Retinal pigment epithelial cell (primary cell): ENCODE measurements at regions not wholly inside any gene's neighbourhood (a gene's known extent, or its start where the extent isn't known, plus 50 kb on each side); places are given as distances from the start of the nearest gene placed in this dataset.

ENCODE experiments used
- DNase-seq: peaks from one replicate; pipeline ENCODE4 v3.0.0-alpha.2; 2010; ENCODE audit warnings: low read depth
- H3K4me3 ChIP-seq: 2 replicates; pipeline ENCODE4 v1.5.1; 2011; ENCODE audit warnings: mild to moderate bottlenecking, low read length, control low read depth, moderate library complexity
- TF ChIP-seq, protein P1 (sequence below): conservative IDR thresholded peaks from 2 replicates; pipeline ENCODE4 v1.5.1; 2011; ENCODE audit warnings: low read depth, low read length, control low read depth, inconsistent platforms

DNA sequence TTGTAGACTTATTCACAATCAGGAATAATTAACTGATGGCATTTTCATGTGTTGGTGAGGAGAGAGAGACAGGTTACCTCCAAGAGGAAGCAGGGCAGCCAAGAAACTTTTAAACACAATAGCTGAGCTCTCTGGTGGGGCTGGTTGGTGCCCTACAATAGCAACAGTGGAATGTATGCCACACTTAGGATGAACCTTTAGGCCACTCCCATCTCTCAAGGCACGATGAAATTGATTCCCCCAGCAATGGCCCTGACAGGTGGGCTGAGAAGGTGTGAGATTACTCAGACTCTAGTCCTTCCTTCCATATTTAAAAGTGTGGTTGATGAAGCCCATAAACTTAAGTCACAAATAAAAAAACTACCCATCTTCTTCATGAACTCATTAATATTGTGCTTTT is 219.4 kb upstream of the CYRIA start:
- DNase-seq = no peak
- TF ChIP-seq, protein P1, sequence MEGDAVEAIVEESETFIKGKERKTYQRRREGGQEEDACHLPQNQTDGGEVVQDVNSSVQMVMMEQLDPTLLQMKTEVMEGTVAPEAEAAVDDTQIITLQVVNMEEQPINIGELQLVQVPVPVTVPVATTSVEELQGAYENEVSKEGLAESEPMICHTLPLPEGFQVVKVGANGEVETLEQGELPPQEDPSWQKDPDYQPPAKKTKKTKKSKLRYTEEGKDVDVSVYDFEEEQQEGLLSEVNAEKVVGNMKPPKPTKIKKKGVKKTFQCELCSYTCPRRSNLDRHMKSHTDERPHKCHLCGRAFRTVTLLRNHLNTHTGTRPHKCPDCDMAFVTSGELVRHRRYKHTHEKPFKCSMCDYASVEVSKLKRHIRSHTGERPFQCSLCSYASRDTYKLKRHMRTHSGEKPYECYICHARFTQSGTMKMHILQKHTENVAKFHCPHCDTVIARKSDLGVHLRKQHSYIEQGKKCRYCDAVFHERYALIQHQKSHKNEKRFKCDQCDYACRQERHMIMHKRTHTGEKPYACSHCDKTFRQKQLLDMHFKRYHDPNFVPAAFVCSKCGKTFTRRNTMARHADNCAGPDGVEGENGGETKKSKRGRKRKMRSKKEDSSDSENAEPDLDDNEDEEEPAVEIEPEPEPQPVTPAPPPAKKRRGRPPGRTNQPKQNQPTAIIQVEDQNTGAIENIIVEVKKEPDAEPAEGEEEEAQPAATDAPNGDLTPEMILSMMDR = no peak
- H3K4me3 ChIP-seq = no peak overlapping the region

DNA sequence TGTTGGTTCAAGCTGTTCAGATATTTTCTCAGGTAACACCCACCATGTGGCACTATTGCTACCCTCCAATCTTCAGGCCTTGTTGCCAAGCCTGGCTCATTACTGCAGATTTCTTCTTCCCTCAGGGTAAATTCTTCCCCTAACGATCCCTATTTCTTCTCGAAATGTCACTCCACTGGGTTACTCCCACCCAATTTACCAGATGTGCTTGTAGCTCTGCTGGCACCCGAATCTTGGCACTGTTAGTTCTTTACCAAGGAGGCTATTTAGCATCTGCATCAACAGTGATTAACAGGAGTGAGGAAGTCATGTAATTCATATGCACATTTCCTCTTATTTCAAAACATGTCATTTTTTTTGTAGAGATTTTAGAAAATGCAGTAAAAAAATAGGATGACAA is 217.1 kb upstream of the CYRIA start:
- DNase-seq = no peak
- TF ChIP-seq, protein P1 = no peak
- H3K4me3 ChIP-seq = no peak overlapping the region

DNA sequence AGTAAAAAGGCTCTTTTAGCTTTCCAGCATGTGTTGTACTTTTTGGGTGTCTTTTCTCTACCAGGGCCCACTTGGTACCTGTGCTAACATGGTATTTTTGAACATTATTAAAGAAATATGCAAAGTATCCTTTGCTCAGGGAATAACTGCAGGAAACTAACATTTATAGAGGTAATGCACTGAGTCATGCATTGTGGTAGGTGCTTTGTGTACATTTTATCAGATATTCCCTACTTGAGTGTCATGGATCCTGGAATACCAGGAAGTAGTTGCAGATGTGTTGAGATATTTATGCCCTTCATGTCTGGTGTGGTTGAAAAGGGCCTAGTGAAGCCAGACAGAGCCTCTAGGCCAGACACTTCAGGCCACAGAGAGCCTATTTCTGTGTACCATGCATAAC is 215.5 kb upstream of the CYRIA start:
- no peak for DNase-seq
- TF ChIP-seq, protein P1 = no peak
- no peak overlapping the region for H3K4me3 ChIP-seq

DNA sequence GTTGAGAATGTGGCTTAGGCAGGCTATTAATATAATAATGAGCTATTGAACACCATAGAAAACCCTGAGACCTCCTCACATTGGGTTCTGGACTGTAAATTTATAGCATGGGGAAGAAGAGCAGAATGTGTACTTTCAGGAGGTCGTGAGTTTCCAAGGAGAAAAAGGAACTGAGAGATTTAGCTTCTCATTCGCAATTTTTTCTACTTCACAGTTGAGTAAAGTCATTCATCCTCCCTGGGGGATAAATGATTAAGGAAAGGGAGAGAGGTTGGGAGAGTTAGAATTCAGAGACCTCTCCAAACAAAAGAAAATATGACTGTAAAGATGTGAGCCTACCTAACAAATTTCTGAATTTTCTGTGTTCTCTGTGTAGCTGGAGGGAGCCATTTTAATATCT is 205.8 kb upstream of the CYRIA start:
- DNase-seq = no peak
- H3K4me3 ChIP-seq = no peak overlapping the region
- TF ChIP-seq, protein P1 = no peak

DNA sequence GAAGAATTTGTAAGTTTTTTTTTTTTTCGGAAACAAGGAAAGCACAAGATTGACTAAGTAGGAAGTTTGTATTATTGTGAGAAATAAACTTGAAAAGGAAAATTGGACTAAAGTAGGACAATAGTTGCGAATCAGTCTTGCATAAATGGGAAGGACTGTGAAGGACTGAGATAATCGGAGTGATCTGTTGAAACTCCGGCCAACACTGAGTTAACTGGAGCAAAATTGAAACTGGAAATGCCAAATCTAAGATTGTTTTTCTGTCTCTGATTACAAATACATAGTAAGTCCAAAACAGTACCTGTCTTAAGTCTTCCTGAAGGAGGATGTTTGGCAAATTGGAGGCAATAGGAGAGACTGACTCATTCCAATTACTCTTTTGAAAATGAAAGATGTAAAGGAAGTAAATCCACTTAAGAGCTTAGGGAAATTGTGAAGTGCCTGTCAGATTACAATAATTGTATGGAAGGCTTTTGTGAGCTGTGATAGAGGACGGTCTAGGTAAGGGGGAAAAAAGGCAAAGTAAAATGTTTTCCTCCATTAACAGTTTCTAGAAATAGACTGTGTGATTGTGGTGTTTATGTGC is 204.9 kb upstream of the CYRIA start:
- H3K4me3 ChIP-seq = no peak overlapping the region
- TF ChIP-seq, protein P1 = no peak
- DNase-seq = peak; percentile 62

DNA sequence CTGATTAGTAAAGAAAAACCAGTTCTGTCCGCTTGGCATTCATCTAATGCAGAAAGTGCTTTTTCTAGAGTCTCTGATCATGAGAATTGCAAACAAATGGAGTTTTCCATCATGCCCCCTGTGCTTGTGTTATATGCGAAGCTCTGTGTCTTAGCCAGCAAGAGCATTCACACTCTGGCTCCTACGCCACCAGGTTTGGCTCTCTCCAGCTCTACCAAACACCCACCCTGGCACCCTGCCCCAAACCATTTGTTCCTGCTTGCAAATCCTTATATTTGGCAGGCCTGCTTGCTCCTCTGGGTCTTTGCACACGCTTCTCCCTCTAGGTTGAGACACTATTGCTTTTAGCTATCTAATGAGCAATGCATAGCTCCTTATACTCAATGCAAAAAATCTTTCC is 204.1 kb upstream of the CYRIA start:
- TF ChIP-seq, protein P1 = no peak
- no peak overlapping the region for H3K4me3 ChIP-seq
- DNase-seq = no peak

DNA sequence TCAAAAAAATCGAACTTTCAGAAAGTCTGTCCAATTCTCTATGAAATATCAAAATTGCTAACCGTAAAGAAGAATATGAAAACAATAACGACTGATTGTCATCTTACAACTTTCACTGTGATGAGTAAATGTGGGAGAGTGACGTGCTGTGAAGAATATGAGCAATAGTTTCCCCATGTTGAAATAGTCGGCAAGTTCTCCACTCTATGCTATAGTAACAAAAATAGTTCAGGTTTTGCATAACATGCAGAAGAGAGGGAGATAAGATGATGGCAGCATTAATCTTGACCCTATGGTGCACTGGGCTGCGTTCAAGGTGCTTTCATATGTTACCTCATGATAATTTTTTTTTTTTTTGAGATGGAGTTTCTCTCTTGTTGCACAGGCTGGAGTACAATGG is 196.8 kb upstream of the CYRIA start:
- no peak overlapping the region for H3K4me3 ChIP-seq
- DNase-seq = no peak
- TF ChIP-seq, protein P1 = no peak
